ENCODE measurements at regions not wholly inside any gene's neighbourhood (a gene's known extent, or its start where the extent isn't known, plus 50 kb on each side); places are given as distances from the start of the nearest gene placed in this dataset.

DNA sequence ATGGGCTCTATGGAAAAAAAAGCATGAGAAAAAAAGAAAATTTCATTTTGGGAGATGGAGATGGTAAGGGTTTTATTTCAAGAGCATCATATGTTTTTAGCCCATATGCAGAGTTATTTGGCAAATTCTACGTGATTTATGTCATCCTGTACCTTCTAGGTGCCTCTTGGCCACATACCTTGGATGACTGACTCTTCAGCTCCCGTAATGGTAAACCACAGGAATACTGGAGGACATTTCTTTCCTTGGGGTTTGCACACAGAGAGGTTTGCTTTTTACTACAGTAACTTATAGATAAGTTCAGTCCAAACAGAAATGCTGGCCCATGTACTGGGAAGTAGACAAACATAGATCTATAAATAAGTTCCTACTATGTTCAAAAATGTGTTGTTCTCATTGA lies 132.2 kb downstream of the SH3BGRL2 start:
- no peak for DNase-seq

DNA sequence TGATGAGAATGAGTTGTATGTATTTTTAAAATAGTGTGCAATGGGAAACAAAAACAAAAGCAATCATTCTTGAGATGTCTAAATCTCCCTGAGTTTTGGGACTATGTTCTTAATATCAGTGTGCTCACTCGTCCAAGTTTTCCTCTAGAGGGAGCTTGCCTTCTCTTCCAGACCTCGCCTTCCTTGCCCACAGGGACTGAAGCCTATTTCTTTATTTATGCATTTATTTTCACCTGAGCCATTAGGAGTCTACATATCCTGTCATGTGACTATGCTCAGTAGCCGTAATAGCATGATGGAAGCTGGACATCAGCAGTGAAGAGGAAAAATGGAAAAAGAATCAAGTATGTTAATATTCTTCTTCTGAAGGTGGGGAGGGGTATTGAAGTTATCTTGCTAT lies 131.2 kb downstream of the SH3BGRL2 start:
- no peak for DNase-seq

DNA sequence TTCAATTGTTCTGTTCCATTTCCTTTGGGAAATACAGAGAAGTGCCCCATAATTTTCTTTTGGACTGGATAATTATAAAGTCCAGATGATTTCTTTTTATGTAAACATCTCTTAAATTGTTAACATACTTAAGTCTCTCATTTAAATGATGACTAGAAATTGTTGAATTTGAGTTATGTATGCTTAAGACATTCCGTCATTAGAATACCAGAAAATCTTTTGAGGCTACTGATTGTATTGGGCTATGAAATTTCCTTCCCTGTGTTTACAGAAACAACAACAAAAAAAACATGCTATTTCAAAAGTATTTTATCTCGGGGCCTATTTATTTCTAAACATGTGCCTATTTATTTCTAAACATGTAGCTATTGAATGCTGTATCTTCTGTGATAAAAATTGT lies 125.4 kb downstream of the SH3BGRL2 start:
- no peak for DNase-seq

DNA sequence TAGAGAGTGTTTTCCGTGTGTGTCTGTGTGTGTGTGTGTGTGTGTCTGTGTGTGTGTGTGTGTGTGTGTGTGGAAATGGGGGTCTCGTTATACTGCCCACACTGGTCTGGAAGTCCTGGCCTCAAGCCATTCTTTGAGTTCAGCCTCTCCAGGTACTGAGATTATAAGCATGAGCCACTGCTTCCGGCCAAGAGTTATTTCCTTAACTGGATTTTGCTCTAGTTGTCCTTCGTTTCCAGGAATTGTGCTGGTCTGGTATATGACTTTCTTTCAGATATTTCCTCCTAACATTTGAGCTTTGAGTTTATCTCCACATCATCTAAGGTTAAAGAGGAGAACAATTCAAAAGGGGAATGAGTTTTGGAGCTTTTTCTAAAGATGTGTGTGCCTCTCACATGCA lies 124.8 kb downstream of the SH3BGRL2 start:
- no peak for DNase-seq
